SIG-M5 treated with dmso at 0.1 percent for 504 hours (cell line): ENCODE measurements at regions not wholly inside any gene's neighbourhood (a gene's known extent, or its start where the extent isn't known, plus 50 kb on each side); places are given as distances from the start of the nearest gene placed in this dataset.

Experiments used
- DNase-seq: peaks from one replicate; lab custom pipeline; 2025; ENCODE audit not compliant: unreplicated experiment; lab: John Stamatoyannopoulos, UW

DNA sequence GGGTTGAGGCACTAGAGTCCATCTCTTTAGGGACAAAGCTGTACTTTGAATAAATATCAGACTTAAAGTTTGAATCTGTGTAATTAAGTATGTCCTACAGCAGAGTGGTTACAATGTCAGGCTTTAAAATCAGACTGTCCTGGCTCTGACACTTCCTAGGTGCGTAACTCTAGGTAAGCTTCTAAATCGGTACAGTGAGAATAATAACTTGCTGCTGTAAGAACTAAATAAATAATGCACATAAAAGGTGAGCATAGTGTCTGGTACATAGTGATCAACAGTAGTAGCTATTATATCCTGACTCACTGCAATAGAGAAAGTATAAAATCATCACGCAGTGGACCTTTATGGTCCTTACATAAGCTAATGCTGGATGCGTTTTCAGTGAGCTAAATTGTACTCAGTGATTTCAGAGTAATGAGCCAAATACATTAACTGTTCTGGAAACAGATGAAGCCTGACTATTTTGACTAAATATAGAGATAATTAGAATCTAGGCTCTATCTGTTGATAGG is 72.2 kb upstream of the PDK4 start:
- no peak for DNase-seq

DNA sequence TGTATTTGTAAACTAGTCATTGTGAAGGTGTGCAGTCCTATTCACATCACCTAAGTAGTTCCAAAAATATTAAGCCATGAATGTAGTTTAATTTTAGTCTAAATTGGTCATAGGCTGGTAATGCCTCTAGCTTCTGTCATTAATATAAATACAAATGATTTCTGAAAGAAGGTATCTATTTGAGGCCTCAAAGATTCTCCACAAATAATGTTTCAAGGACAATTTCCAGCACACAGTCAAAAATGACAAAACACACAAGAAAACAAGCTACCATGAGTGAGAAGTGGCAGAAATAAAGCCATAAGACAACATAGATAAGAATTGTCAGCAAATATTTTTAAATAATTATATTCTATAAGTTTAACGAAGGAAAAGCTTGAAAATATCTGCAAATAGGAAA is 66.7 kb upstream of the PDK4 start:
- no peak for DNase-seq

DNA sequence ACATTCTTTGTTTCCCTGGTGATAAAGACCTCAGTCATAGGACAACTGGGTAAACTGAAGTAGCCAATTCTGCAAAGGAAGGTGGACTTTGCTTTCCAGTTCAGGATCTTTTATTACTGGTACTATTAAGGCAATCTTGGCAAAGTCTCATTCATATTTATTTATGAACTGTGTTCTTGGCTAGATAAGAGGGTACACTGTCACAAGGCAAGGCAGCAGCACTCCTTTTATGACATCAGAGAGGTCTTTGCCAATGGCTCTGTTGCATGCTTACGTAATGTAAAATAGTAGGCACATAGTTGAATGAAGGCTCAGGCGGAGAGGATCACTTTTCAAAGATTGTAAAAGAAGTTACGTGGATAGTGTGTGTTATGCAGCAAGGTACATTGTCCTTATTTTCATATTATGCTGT is 63.7 kb upstream of the PDK4 start:
- DNase-seq: no peak

DNA sequence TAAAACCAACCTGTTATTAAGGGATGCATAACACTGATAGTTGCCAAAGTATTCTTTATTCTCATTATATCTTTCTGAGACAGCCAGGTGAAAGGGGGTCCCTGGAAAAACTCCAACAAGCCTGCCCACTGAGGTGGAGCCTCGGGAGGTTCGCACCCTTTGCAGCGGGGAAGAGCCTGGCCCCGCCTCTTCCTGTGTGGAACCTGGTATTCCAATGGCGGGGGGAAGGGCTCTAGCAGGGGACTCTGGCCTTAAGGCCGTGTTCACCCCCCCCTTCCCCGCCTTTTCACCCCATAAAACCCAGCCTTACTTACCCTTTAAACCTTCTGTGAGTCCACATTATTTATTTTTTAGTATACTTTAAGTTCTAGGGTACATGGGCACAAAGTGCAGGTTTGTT is 62.4 kb upstream of the PDK4 start:
- no peak for DNase-seq

DNA sequence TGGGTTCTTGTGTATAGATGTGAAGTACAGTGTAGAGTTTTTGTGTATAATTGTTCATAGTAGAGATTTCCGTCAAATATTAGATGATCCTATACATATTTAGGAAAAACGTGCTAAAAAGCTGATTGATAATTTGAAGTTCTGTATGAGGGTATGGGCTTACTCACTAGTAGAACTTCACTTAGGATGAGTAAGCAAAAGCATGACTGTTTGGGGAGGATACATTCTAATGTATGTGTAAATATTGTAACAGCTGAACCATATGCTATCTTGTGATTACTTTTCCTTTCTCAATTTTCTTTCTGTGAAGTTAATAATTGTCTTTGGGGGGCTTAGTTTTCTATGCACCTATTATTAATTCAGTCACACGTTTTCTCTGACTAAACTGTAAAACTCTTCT is 53.2 kb upstream of the PDK4 start:
- DNase-seq: no peak

DNA sequence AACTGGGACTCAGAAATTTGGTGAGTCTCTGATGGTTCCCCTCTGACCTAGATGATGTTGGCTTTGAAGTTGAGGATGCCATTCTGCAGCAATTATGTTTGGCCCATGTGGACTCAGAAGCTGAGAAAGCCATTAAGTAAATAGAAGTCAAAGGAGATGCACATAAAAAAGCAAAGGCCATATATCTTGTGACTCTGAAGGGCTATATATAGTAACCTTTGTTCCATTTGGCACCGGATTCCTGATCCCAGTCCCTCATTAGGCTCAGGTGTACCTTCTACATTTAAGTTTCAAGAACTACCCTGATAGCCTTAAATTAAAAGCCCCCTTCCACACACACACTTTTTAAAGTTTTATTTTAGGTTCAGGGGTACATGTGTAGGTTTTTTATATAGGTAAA is 50.0 kb upstream of the PDK4 start:
- no peak for DNase-seq
